Cardiac muscle cell (in vitro differentiated cells and primary cell): ENCODE measurements at regions not wholly inside any gene's neighbourhood (a gene's known extent, or its start where the extent isn't known, plus 50 kb on each side); places are given as distances from the start of the nearest gene placed in this dataset.

Experiments
- DNase-seq, 2 donors: peaks; one replicate each; pipeline versions ENCODE4 v3.0.0 to v3.0.0-alpha.2; 2010 to 2017; ENCODE audit warnings: low read depth in 1 of 2, low spot score in 1 of 2
- H3K27ac ChIP-seq: fragments of 200-600 bp; sonication (generic); 2 replicates; pipeline ENCODE4 v1.5.1; 2016
- H3K27me3 ChIP-seq: fragments of 200-600 bp; sonication (generic); 2 replicates; pipeline ENCODE4 v1.6.0; 2016; ENCODE audit warnings: control low read depth
- H3K36me3 ChIP-seq: fragments of 200-600 bp; sonication (generic); 2 replicates; pipeline ENCODE4 v1.5.1; 2016; ENCODE audit warnings: control low read depth
- H3K4me1 ChIP-seq: fragments of 200-600 bp; sonication (generic); 2 replicates; pipeline ENCODE4 v1.8.1; 2017; ENCODE audit warnings: low read depth, mild to moderate bottlenecking, mixed run types
- H3K4me3 ChIP-seq: fragments of 200-600 bp; sonication (generic); 2 replicates; pipeline ENCODE4 v1.5.1; 2016; ENCODE audit warnings: mild to moderate bottlenecking
- H3K9me3 ChIP-seq: fragments of 200-600 bp; sonication (generic); 2 replicates; pipeline ENCODE4 v1.5.1; 2017; ENCODE audit warnings: low read depth, mild to moderate bottlenecking, control low read depth
- TF ChIP-seq, protein P1 (sequence below): IDR thresholded peaks from 2 replicates; pipeline ENCODE4 v1.5.1; 2012; ENCODE audit warnings: low read depth, mild to moderate bottlenecking, low read length

DNA sequence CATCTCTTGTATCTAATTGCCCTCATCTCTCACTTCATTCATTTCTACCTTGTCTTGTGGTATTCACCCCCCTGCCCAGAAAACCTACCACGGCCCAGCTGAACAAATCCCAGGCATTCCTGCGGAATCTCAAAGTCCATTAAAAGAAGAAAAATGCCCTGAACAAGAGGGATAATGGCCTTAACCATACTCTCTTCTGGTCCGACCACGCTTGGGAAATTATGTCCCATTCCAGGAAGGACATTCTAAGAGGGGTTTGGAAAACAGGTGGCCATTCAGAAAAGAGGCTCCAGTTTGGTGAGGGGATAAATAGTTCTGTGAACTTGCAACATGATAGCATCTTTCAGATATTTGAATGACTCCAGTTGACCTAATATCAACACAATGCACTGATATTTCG is 349.9 kb upstream of the ZNF521 start:
- no peak overlapping the region for H3K27ac ChIP-seq
- no peaks in the 10 kb centered on the region for H3K4me1 ChIP-seq
- no peaks in the 10 kb centered on the region for H3K9me3 ChIP-seq
- H3K27me3 ChIP-seq: no peaks in the 10 kb centered on the region
- TF ChIP-seq, protein P1, sequence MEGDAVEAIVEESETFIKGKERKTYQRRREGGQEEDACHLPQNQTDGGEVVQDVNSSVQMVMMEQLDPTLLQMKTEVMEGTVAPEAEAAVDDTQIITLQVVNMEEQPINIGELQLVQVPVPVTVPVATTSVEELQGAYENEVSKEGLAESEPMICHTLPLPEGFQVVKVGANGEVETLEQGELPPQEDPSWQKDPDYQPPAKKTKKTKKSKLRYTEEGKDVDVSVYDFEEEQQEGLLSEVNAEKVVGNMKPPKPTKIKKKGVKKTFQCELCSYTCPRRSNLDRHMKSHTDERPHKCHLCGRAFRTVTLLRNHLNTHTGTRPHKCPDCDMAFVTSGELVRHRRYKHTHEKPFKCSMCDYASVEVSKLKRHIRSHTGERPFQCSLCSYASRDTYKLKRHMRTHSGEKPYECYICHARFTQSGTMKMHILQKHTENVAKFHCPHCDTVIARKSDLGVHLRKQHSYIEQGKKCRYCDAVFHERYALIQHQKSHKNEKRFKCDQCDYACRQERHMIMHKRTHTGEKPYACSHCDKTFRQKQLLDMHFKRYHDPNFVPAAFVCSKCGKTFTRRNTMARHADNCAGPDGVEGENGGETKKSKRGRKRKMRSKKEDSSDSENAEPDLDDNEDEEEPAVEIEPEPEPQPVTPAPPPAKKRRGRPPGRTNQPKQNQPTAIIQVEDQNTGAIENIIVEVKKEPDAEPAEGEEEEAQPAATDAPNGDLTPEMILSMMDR: no peak
- DNase-seq: no peak
- H3K4me3 ChIP-seq: no peak overlapping the region
- no peaks in the 10 kb centered on the region for H3K36me3 ChIP-seq

DNA sequence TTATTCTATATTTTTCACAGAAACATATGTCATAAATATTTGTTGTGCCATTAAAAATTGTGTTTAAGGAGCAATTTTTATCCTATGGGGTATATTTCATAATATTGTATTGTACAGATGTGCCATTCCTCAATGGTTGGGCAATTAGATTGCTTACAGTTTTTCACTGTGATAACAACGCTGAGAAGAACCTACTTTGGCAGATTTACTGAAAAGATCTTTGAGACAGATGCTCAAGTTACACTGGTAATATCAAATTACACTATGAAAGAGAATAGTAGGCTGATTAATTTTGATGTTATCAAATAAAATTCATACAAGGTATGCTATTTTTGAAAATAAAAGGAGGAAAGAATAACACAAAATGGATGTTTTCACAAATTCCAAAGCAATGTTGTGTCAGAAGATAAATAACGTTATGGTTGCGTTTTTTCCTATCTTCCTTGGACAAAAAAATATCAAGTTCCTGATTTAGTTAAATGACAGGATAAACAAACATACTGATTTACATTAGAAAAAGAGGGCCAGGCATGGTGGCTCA is 335.1 kb upstream of the ZNF521 start:
- Histone ChIP-seq H3K27me3 (no peaks in the 10 kb centered on the region), H3K4me1 (no peaks in the 10 kb centered on the region), H3K27ac (no peak overlapping the region), H3K4me3 (no peak overlapping the region), H3K9me3 (no peaks in the 10 kb centered on the region), H3K36me3 (no peaks in the 10 kb centered on the region)
- TF ChIP-seq, protein P1: no peak
- DNase-seq: no peak

DNA sequence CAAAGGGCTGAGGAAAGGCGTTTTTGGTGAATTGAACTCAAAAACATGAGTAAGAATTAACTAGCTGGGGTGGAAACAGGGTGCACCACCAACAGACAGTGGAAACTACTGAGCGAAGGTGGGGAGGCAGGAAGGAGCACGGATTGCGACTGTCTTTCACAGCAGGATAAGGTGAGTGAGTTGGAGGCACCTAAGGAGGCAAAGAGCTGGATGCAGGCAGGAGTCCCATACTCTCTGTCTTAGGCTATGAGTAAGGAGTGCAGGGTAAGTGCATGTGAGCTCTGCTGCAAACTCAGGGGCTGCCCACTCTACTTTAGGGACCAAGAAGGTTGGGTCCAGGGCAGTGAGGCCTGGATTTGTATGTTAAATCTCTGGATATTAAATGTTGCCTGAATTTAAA is 333.1 kb upstream of the ZNF521 start:
- H3K9me3 ChIP-seq: no peaks in the 10 kb centered on the region
- no peak overlapping the region for H3K4me3 ChIP-seq
- no peaks in the 10 kb centered on the region for H3K4me1 ChIP-seq
- no peak overlapping the region for H3K27ac ChIP-seq
- H3K36me3 ChIP-seq: no peaks in the 10 kb centered on the region
- no peak for DNase-seq
- TF ChIP-seq, protein P1: no peak
- no peaks in the 10 kb centered on the region for H3K27me3 ChIP-seq

DNA sequence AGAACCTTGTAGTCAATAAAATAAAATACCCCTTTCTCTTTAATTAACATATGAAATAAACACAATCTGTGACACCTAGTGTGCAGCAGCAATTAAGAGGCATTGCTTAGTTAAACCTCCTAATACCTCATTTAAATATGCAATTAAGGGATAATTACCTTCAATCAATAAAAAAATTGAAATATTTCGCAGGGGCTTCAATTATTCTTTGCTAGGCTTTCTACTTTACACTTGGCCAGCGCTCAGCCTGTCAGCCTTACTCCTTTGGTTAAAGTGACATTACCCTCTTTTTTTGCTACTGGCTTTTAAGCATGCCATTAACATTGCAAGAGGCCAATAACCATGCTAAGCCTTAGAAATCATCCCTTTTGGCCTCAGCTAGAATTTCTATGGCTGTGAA is 327.5 kb upstream of the ZNF521 start:
- TF ChIP-seq, protein P1: no peak
- H3K27ac ChIP-seq: no peak overlapping the region
- no peaks in the 10 kb centered on the region for H3K4me1 ChIP-seq
- no peak for DNase-seq
- H3K4me3 ChIP-seq: no peak overlapping the region
- no peaks in the 10 kb centered on the region for H3K27me3 ChIP-seq
- no peaks in the 10 kb centered on the region for H3K36me3 ChIP-seq
- no peaks in the 10 kb centered on the region for H3K9me3 ChIP-seq

DNA sequence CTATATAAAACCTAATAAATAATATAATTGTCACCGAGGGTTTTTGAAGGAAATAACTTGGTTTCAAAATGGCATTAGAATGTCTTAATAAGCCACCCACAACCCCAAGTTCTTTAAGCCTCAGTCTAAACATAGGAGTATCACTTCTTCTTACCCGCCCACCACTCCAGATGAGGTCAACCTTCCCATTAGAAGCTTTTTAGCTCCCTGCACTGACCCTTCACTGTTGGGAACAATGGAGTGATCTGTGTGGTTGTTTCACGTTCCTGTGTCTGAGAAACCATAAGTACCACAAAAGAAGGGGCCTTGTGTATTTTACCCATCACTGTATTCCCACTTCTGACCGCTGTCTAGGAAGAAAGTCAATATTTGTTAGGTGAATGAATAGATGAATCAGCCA is 326.3 kb upstream of the ZNF521 start:
- Histone ChIP-seq H3K4me3 (no peak overlapping the region), H3K27ac (no peak overlapping the region), H3K36me3 (no peaks in the 10 kb centered on the region), H3K9me3 (no peaks in the 10 kb centered on the region), H3K27me3 (no peaks in the 10 kb centered on the region), H3K4me1 (no peaks in the 10 kb centered on the region)
- TF ChIP-seq, protein P1: no peak
- DNase-seq: no peak
